Panc1 (cell line): ENCODE measurements at regions not wholly inside any gene's neighbourhood (a gene's known extent, or its start where the extent isn't known, plus 50 kb on each side); places are given as distances from the start of the nearest gene placed in this dataset.

ENCODE experiments used
- CTCF ChIP-seq: fragments of 450-650 bp; IDR thresholded peaks from 2 replicates; pipeline ENCODE4 v1.5.1; 2017; ENCODE audit warnings: mild to moderate bottlenecking
- POLR2AphosphoS5 ChIP-seq: IDR thresholded peaks from 2 replicates; pipeline ENCODE4 v1.6.1; 2012; ENCODE audit warnings: mild to moderate bottlenecking, low read depth, low read length, moderate library complexity

GRCh38 chr13:80199585-80200292, 141.2 kb downstream of the SPRY2 start:
- TF ChIP-seq POLR2AphosphoS5 (no peak), CTCF (no peak)
